ENCODE measurements at regions not wholly inside any gene's neighbourhood (a gene's known extent, or its start where the extent isn't known, plus 50 kb on each side); places are given as distances from the start of the nearest gene placed in this dataset.

DNA sequence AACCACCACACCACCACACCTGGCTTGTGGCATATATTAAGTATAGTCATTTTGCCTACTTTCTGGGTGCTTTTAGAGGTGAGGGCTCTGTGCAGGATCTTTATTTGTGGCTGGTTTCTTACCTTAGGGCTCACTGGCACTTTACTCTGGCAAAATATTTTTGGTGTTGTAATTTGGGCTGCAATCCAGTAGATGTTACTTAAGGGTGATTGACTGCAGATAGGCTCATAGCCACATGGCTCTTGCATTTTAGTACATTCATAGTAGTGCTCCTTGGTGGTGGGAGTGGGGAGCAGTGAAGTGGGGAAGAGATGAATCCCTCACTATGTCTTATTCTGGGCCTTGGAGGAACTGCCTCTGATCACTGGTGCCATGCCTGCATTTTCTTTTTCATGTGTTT is 376.1 kb upstream of the GRIN3A start:
- DNase-seq, result no peak

DNA sequence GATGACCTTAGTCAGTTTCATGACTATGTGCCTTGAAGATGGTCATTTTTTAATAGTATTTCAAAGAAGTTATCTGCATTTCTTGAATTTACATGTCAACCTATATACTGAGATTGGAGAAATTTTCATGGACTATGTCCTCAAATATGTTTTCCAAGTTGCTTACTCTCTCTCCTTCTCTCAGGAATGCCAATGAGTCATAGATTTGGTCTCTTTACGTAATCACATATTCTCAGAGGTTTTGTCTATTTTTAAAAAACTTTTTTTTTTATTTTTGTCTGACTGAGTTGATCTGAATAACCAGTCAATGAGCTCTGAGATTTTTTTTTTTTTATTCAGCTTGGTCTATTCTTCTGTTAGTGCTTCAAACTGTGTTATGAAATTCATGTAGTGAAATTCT is 374.7 kb upstream of the GRIN3A start:
- peak; percentile 34 for DNase-seq

- DNase-seq, result no peak
These were observed 368.0 kb upstream of the GRIN3A start for GRCh38 chr9:102106439-102106838.

GRCh38 chr9:102101723-102102122 is 363.3 kb upstream of the GRIN3A start:
- peak; percentile 3 for DNase-seq

- no peak for DNase-seq
These were observed 348.7 kb upstream of the GRIN3A start for GRCh38 chr9:102087141-102087540.

DNA sequence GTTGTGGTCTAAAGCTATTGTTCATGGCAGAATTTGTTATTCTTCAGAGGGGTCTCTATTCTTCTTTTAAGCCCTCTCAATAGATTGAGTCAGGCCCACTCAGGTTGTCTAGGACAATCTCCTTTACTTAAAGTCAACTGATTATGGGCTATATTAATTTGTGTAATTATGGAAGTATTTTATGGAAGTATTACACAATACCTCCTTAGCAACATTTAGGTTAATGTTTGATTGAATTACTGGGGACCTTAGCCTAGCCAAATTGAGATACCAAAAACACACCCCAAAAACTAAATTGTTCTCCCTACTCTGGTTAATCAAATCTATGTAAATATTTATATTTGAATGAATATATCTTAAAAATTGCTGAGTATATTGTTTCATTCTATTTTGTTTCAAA is 347.1 kb upstream of the GRIN3A start:
- no peak for DNase-seq

DNA sequence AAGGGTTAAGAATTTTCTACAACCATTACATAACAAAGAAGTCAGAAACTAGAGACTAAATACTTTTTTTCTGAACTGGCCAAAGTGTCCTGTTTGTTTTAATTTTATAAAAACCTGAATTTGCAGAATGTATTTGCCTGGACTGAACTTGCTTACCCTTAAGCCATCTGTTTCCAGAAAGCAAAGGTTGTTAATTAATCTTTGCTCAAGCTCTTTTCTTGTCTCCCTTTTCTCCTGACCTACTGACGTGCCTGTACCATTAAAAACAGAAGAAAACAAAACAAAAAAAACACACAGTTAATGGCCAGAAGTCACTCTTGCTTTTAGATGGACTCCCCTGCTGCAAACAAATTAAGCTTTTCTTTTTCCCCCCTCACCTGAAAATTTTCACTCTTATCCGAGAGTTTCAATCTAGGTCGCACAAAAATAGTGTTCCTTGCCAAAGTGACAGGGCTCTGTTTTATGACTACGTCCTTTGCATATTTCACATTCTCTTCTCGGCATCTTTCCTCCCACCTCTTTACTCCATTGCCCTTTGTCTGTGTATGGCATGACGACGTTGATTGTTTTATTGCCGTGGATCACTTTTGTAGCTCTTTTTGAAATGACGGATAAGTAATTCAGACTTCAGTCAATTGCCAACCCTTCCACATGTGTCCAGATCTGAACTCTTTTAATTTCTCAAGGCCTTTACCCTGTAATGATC is 333.8 kb upstream of the GRIN3A start:
- DNase-seq, result no peak

GRCh38 chr9:102069969-102070368 is 331.5 kb upstream of the GRIN3A start:
- DNase-seq, result peak; percentile 53

GRCh38 chr9:102054811-102055210 is 316.4 kb upstream of the GRIN3A start:
- no peak for DNase-seq

DNA sequence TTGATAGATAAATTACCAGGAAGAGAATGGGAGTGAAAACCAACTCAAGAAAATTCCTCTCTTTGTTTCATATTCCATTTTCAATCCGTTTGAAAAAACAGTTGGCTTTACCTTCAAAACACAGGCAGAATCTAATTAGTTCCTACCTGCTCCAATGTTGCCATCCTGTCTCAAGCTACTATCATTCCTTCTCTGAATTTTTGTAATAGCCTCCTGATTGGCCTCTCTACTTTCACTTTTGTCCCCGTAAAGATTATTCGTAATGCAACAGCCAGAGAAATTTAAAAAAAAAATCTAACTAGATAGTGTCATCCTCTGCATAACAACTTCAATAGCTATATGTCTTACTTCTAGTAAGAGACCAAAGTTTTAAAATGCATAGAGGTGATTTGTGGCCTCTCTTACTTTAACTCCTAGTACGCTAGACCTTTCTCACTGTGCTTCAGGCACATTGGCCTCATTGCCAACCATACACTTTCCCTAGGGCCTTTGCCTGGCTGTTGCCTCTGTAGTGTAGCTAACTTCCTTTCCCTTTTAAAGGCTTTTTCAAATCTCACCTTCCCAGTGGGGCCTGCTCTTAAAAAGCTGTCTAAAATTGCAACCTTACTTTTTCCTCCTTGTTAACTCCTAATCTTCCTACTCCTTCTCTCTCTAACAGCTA is 311.3 kb upstream of the GRIN3A start:
- DNase-seq, result no peak

DNA sequence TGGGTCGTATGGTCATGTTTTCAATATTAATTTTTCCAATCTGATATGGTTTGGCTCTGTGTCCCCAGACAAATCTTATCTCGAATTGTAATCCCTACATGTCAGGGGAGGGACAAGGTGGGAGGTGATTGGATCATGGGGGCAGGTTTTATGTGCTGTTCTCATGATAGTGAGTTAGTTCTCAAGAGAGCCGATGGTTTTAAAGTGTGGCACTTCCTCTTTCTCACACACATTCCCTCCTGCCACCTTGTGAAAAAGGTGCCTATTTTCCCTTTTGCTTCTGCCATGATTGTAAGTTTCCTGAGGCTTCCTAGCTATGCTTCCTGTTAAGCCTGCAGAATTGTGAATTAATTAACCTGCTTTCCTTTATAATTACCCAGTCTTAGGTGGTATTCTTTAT is 309.1 kb upstream of the GRIN3A start:
- DNase-seq, result no peak

- DNase-seq, result no peak
These were observed 305.7 kb upstream of the GRIN3A start for GRCh38 chr9:102044133-102044532.

- DNase-seq, result no peak
These were observed 299.6 kb upstream of the GRIN3A start for GRCh38 chr9:102038006-102038405.

DNA sequence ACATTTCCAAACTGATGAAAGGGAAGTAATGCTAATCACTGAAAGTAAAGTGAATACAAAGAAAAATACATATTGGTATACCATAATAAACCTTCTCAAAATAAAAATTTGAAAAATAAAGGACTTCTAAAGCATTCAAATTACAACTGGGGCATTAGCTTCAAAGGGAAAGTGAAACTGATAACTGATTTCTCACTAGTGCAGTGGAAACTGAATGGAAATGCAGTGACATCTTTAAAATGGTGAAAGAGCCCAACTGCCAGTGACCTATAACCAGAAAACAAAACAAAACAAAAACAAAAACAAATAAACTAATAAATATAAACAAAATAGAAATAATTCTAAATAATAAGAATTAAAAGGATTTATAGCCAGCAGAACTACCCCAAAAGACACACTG is 297.5 kb upstream of the GRIN3A start:
- DNase-seq, result no peak

DNA sequence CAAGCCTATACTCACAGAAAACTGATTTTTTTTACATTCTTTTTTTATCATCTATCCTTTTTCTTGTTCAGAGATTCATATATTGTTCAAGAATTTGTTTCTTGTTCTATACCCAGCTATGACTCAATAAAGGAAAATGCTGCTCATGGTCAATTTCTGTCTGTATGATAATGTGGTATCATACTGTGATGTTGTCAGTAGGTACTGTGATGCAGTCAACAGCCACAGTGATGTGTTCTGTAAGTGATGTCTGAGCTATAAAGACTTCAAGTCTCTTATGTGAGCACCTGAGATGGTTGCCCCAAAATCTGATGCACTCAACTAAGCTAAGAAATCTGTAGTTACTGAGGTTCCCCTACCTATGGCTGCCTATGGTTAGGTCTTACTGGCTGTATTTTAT is 294.2 kb upstream of the GRIN3A start:
- DNase-seq, result no peak

- DNase-seq, result peak; percentile 5
These were observed 262.5 kb upstream of the GRIN3A start for GRCh38 chr9:102000956-102001355.

DNA sequence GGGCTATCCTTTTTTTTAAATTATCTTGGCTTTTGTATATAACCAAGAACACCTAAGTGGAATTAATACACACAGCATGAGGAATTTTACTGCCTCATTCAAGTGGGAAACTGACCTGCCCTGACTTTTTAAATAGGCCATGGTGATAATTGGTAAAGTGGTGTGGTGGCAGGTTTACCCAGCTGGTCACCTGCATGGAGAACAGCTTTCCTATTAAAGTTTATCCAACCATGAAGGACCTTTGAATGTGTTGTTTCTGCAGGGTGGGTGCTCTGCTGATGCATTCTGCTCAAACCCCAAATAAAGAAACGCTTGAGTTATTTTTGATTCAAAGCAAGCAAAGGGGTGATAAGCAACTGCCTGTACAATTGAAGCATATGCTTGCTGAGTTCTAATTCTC is 261.0 kb upstream of the GRIN3A start:
- DNase-seq, result no peak

- DNase-seq, result peak; percentile 91
These were observed 256.8 kb upstream of the GRIN3A start for GRCh38 chr9:101995231-101995630.

DNA sequence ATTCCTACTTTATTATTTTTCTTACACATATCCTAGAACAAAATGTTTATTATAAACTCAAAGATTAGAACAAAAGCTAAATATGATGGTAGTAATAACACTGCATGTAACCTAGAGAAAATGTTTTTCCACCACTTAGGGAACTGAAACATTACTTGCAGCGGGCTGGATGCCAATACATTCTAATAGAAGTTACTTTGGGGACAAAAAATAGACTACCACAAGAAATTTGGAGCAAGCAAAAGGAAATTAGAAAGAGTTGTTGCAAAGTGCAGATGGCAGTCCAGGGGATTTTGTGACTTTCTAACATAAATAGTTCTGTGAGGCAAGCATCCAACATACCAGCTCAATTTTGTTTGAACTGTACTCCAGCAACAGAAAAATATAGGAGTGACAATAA is 255.3 kb upstream of the GRIN3A start:
- no peak for DNase-seq

GRCh38 chr9:101991926-101992325 is 253.5 kb upstream of the GRIN3A start:
- DNase-seq, result no peak

- peak; percentile 17 for DNase-seq
These were observed 239.3 kb upstream of the GRIN3A start for GRCh38 chr9:101977614-101978210.

DNA sequence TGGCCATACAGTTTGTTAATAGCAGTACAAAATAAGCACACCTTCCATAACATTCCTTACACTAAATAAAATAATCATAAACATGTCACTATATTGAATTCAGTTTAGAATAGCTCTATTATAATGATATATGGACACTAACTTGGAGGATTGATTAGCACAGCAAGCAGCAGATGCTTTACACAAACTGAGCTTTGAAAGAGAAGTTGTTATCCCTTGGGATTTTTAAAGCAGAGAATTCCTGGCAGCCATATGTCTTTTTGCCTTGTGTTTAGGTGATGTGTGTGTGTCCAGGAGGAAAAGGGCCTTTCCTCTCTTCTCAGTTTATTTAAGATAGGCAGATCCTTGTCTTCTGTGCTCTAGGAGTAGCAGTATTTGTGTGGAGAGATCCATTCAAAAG is 232.2 kb upstream of the GRIN3A start:
- no peak for DNase-seq

DNA sequence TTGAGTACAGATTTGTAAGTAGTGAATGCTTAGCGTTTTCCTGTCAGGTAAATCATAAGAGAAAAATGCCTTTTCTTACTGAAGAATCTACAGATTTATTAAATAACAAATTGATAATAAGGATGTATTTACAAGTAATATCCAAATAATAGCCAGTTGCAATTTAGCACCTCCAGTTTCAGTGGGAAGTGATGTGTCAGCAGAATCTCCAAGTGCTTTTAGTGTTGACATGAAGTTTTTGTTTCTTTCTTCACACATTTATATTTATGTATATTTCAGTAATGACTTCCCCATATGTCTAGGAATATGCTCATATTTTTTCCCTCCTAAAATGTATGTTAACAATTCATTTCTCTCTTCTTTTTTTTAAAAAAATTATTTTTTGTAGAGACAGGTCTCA is 229.9 kb upstream of the GRIN3A start:
- DNase-seq, result no peak

- no peak for DNase-seq
These were observed 228.2 kb upstream of the GRIN3A start for GRCh38 chr9:101966691-101967090.

DNA sequence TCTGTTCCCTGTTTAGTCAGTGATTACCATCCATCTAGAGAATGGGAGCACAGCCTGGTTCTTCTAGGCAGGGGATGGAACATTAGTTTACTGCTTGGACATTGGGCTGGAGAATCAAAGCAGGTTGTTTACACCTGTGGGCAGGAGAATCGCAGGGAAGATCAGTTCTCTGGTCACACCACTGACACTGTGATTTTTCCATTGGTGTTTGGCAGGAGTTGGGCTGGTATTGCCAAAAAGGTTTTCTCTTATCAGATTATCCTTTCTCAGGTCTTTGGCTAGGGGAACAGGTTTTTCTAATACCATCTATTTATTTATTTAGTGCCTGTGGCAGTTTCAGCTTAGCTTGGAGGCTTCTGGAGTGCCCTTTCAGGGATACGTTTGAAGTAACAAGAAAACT is 219.3 kb upstream of the GRIN3A start:
- DNase-seq, result no peak
